22Rv1 (cell line): ENCODE measurements at regions not wholly inside any gene's neighbourhood (a gene's known extent, or its start where the extent isn't known, plus 50 kb on each side); places are given as distances from the start of the nearest gene placed in this dataset.

Experiments
- H3K27ac ChIP-seq: fragments of 450-650 bp; 2 replicates; pipeline ENCODE4 v1.5.1; 2017
- CTCF ChIP-seq: fragments of 450-650 bp; IDR thresholded peaks from 2 replicates; pipeline ENCODE4 v1.5.1; 2017; ENCODE audit warnings: mild to moderate bottlenecking
- ZFX ChIP-seq: fragments of 450-650 bp; IDR thresholded peaks from 2 replicates; pipeline ENCODE4 v1.6.1; 2017; ENCODE audit warnings: antibody characterized with exemption, borderline replicate concordance

GRCh38 chr1:221913351-221913892, 171.5 kb upstream of the DUSP10 start:
- TF ChIP-seq ZFX = no peak
- no peak for TF ChIP-seq CTCF
- H3K27ac ChIP-seq = no peak overlapping the region

GRCh38 chr1:221912230-221912629, 170.3 kb upstream of the DUSP10 start:
- no peak for TF ChIP-seq ZFX
- TF ChIP-seq CTCF = no peak
- no peak overlapping the region for H3K27ac ChIP-seq

GRCh38 chr1:221911714-221912113, 169.8 kb upstream of the DUSP10 start:
- TF ChIP-seq CTCF (no peak), ZFX (no peak)
- H3K27ac ChIP-seq = no peak overlapping the region

GRCh38 chr1:221910222-221910621, 168.3 kb upstream of the DUSP10 start:
- H3K27ac ChIP-seq = no peak overlapping the region

GRCh38 chr1:221908573-221908972, 166.7 kb upstream of the DUSP10 start:
- no peak overlapping the region for H3K27ac ChIP-seq
- TF ChIP-seq ZFX = no peak
- no peak for TF ChIP-seq CTCF

More at GRCh38 chr1:221910222-221910621, 168.3 kb upstream of the DUSP10 start:
- TF ChIP-seq CTCF = no peak
- TF ChIP-seq ZFX = no peak

GRCh38 chr1:221907166-221907932, 165.5 kb upstream of the DUSP10 start:
- TF ChIP-seq CTCF = no peak
- TF ChIP-seq ZFX = no peak
- no peak overlapping the region for H3K27ac ChIP-seq

- H3K27ac ChIP-seq = no peak overlapping the region
Observed at GRCh38 chr1:221905802-221906201, 163.9 kb upstream of the DUSP10 start.

More at GRCh38 chr1:221905802-221906201, 163.9 kb upstream of the DUSP10 start:
- TF ChIP-seq ZFX (no peak), CTCF (no peak)
